ENCODE measurements at regions not wholly inside any gene's neighbourhood (a gene's known extent, or its start where the extent isn't known, plus 50 kb on each side); places are given as distances from the start of the nearest gene placed in this dataset.

GRCh38 chr16:47884116-47884725 is 271.6 kb downstream of the ABCC12 start:
- Histone ChIP-seq H3K4me1 (peaks cover 44% of the 10 kb centered on the region), H3K4me3 (no peak overlapping the region), H3K4me2 (peak overlapping the region; percentile 59), H3K79me2 (ENCODE audit: low read depth) (no peaks in the 10 kb centered on the region), H3K27ac (no peak overlapping the region), H3F3A (ENCODE audit: low read depth) (peaks cover 36% of the 10 kb centered on the region), H3K9ac (no peak overlapping the region), H3K27me3 (no peaks in the 10 kb centered on the region), H3K36me3 (no peaks in the 10 kb centered on the region), H3K9me3 (ENCODE audit: low read depth) (no peaks in the 10 kb centered on the region), H4K20me1 (ENCODE audit: low read depth) (no peaks in the 10 kb centered on the region), H2AFZ (replicated peaks) (no peak overlapping the region)
- H3K27me3 Mint-ChIP-seq (ENCODE audit: insufficient read depth, low read depth): peaks cover 3% of the 10 kb centered on the region
- no peaks in the 10 kb centered on the region for H3K36me3 Mint-ChIP-seq
- no peak overlapping the region for H3K27ac Mint-ChIP-seq
- no peak overlapping the region for H3K4me3 Mint-ChIP-seq
- DNase-seq (ENCODE audit: low spot score): peak; percentile 67
- TF ChIP-seq CTCF (IDR thresholded peaks at IDR 0.05) (no peak), EZH2phosphoT487 (IDR thresholded peaks at IDR 0.05) (peak; percentile 34)
- peaks cover 41% of the 10 kb centered on the region for H3K4me1 Mint-ChIP-seq
- H3K9me3 Mint-ChIP-seq: no peaks in the 10 kb centered on the region

- no peaks in the 10 kb centered on the region for H3K36me3 Mint-ChIP-seq
- H3K9ac ChIP-seq: no peak overlapping the region
Observed at GRCh38 chr16:47881574-47881973, 274.2 kb downstream of the ABCC12 start.

GRCh38 chr16:47880653-47881052 is 275.1 kb downstream of the ABCC12 start:
- no peaks in the 10 kb centered on the region for H3K9me3 ChIP-seq (ENCODE audit: low read depth)
- no peak overlapping the region for H2AFZ ChIP-seq (replicated peaks)
- no peak overlapping the region for H3K27ac ChIP-seq
- Mint-ChIP-seq H3K4me1 (peaks cover 11% of the 10 kb centered on the region), H3K27ac (no peak overlapping the region), H3K9me3 (no peaks in the 10 kb centered on the region), H3K36me3 (no peaks in the 10 kb centered on the region), H3K4me3 (no peak overlapping the region), H3K27me3 (ENCODE audit: insufficient read depth, low read depth) (no peaks in the 10 kb centered on the region)
- TF ChIP-seq EZH2phosphoT487 (IDR thresholded peaks at IDR 0.05) (no peak), CTCF (IDR thresholded peaks at IDR 0.05) (no peak), EZH2 (IDR thresholded peaks at IDR 0.05) (no peak)
- no peak overlapping the region for H3K4me2 ChIP-seq
- peaks cover 19% of the 10 kb centered on the region for H3K4me1 ChIP-seq
- H3K27me3 ChIP-seq: no peaks in the 10 kb centered on the region
- H3K79me2 ChIP-seq (ENCODE audit: low read depth): no peaks in the 10 kb centered on the region
- DNase-seq (ENCODE audit: low spot score): no peak
- H4K20me1 ChIP-seq (ENCODE audit: low read depth): no peaks in the 10 kb centered on the region
- H3K4me3 ChIP-seq: no peak overlapping the region
- H3F3A ChIP-seq (ENCODE audit: low read depth): peaks cover 21% of the 10 kb centered on the region
- H3K36me3 ChIP-seq: no peaks in the 10 kb centered on the region
- H3K9ac ChIP-seq: no peak overlapping the region

More at GRCh38 chr16:47881574-47881973, 274.2 kb downstream of the ABCC12 start:
- peaks cover 23% of the 10 kb centered on the region for H3F3A ChIP-seq (ENCODE audit: low read depth)
- no peaks in the 10 kb centered on the region for H3K9me3 Mint-ChIP-seq
- no peaks in the 10 kb centered on the region for H3K27me3 Mint-ChIP-seq (ENCODE audit: insufficient read depth, low read depth)
- no peak overlapping the region for H2AFZ ChIP-seq (replicated peaks)
- H3K4me1 ChIP-seq: peaks cover 27% of the 10 kb centered on the region
- H3K36me3 ChIP-seq: no peaks in the 10 kb centered on the region
- no peaks in the 10 kb centered on the region for H3K79me2 ChIP-seq (ENCODE audit: low read depth)
- peaks cover 19% of the 10 kb centered on the region for H3K4me1 Mint-ChIP-seq
- TF ChIP-seq CTCF (IDR thresholded peaks at IDR 0.05) (no peak), EZH2 (IDR thresholded peaks at IDR 0.05) (no peak), EZH2phosphoT487 (IDR thresholded peaks at IDR 0.05) (no peak)
- no peak overlapping the region for H3K4me2 ChIP-seq
- no peaks in the 10 kb centered on the region for H4K20me1 ChIP-seq (ENCODE audit: low read depth)
- no peak overlapping the region for H3K27ac Mint-ChIP-seq
- no peaks in the 10 kb centered on the region for H3K9me3 ChIP-seq (ENCODE audit: low read depth)
- H3K4me3 Mint-ChIP-seq: no peak overlapping the region
- no peak overlapping the region for H3K4me3 ChIP-seq
- H3K27me3 ChIP-seq: no peaks in the 10 kb centered on the region
- DNase-seq (ENCODE audit: low spot score): no peak
- H3K27ac ChIP-seq: no peak overlapping the region
